ENCODE measurements at regions not wholly inside any gene's neighbourhood (a gene's known extent, or its start where the extent isn't known, plus 50 kb on each side); places are given as distances from the start of the nearest gene placed in this dataset.
"Not testable (repeated sequence)": the region's sequence is repeated elsewhere in the genome, so short reads cannot be mapped to it uniquely, and the experiment has no call there.

GRCh38 chr6:112470376-112470775 lies 123.2 kb downstream of the RFPL4B start:
- H3K4me3 ChIP-seq (replicated peaks; ENCODE audit: low read depth, low read length): no peak overlapping the region
- no peak for TF ChIP-seq CTCF (IDR thresholded peaks at IDR 0.05; ENCODE audit: low read length, missing control alignments)
- DNase-seq (ENCODE audit: low read depth): no peak

GRCh38 chr6:112470950-112471349 lies 123.8 kb downstream of the RFPL4B start:
- TF ChIP-seq CTCF (IDR thresholded peaks at IDR 0.05; ENCODE audit: low read length, missing control alignments): no peak
- H3K4me3 ChIP-seq (replicated peaks; ENCODE audit: low read depth, low read length): no peak overlapping the region
- no peak for DNase-seq (ENCODE audit: low read depth)

GRCh38 chr6:112475083-112475482 lies 128.0 kb downstream of the RFPL4B start:
- no peak for TF ChIP-seq CTCF (IDR thresholded peaks at IDR 0.05; ENCODE audit: low read length, missing control alignments)
- DNase-seq (ENCODE audit: low read depth): peak; percentile 38
- H3K4me3 ChIP-seq (replicated peaks; ENCODE audit: low read depth, low read length): no peak overlapping the region

GRCh38 chr6:112477125-112477524 lies 130.0 kb downstream of the RFPL4B start:
- TF ChIP-seq CTCF (IDR thresholded peaks at IDR 0.05; ENCODE audit: low read length, missing control alignments): no peak
- DNase-seq (ENCODE audit: low read depth): no peak
- no peak overlapping the region for H3K4me3 ChIP-seq (replicated peaks; ENCODE audit: low read depth, low read length)

GRCh38 chr6:112478036-112478435 lies 130.9 kb downstream of the RFPL4B start:
- no peak for TF ChIP-seq CTCF (IDR thresholded peaks at IDR 0.05; ENCODE audit: low read length, missing control alignments)
- no peak overlapping the region for H3K4me3 ChIP-seq (replicated peaks; ENCODE audit: low read depth, low read length)
- peak; percentile 7 for DNase-seq (ENCODE audit: low read depth)

GRCh38 chr6:112479975-112480374 lies 132.8 kb downstream of the RFPL4B start:
- DNase-seq (ENCODE audit: low read depth); H3K4me3 ChIP-seq (replicated peaks; ENCODE audit: low read depth, low read length): not testable (repeated sequence)

GRCh38 chr6:112480553-112480952 lies 133.4 kb downstream of the RFPL4B start:
- H3K4me3 ChIP-seq (replicated peaks; ENCODE audit: low read depth, low read length): no peak overlapping the region
- TF ChIP-seq CTCF (IDR thresholded peaks at IDR 0.05; ENCODE audit: low read length, missing control alignments): no peak
- peak; percentile 45 for DNase-seq (ENCODE audit: low read depth)

GRCh38 chr6:112481211-112481610 lies 134.1 kb downstream of the RFPL4B start:
- no peak for TF ChIP-seq CTCF (IDR thresholded peaks at IDR 0.05; ENCODE audit: low read length, missing control alignments)
- DNase-seq (ENCODE audit: low read depth): no peak
- no peak overlapping the region for H3K4me3 ChIP-seq (replicated peaks; ENCODE audit: low read depth, low read length)
